ENCODE measurements at regions not wholly inside any gene's neighbourhood (a gene's known extent, or its start where the extent isn't known, plus 50 kb on each side); places are given as distances from the start of the nearest gene placed in this dataset.

DNA sequence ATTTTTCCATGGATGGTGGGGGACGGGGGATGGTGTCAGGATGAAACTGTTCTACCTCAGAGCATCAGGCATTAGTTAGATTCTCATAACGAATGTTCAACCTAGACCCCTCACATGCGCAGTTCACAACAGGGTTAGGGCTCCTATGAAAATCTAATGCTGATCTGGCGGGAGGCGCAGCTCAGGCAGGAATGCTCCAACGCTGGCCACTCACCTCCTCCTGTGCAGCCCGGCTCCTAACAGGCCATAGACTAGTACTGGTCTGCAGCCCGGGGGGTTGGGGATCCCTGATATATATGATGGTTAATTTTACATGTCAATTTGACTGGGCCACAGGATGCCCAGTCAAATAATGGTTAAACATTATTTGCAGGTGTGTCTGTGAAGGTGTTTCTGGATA is 199.0 kb upstream of the NR4A3 start:
- no peak overlapping the region for H2BK20ac ChIP-seq (ENCODE audit: low read depth, low read length, poor library complexity, severe bottlenecking)
- no peak overlapping the region for H3K56ac ChIP-seq (ENCODE audit: insufficient read length, low read depth, low read length)
- no peak overlapping the region for H3K27ac ChIP-seq (ENCODE audit: insufficient read length, low read depth, low read length)
- H3K4me1 ChIP-seq (ENCODE audit: insufficient read depth, low read length): no peaks in the 10 kb centered on the region
- H3K79me1 ChIP-seq (ENCODE audit: insufficient read depth, low read depth, low read length, poor library complexity, severe bottlenecking): no peaks in the 10 kb centered on the region
- H4K20me1 ChIP-seq (ENCODE audit: control insufficient read depth, insufficient read depth, insufficient read length): no peaks in the 10 kb centered on the region
- no peaks in the 10 kb centered on the region for H3K9me3 ChIP-seq (ENCODE audit: control insufficient read depth, low read depth, low read length)
- H3K79me2 ChIP-seq (ENCODE audit: insufficient read depth, low read length): no peaks in the 10 kb centered on the region
- H3K27me3 ChIP-seq (ENCODE audit: insufficient read depth, low read length): no peaks in the 10 kb centered on the region
- H3K9ac ChIP-seq (ENCODE audit: extremely low read depth, insufficient read length, low read length): no peak overlapping the region
- Mint-ChIP-seq H3K27me3 (ENCODE audit: low read depth) (no peaks in the 10 kb centered on the region), H3K36me3 (ENCODE audit: insufficient read depth in 1 of 3, low read depth in 3 of 3) (no peaks in the 10 kb centered on the region; a peak in 1 of 7 replicates), H3K9me3 (no peaks in the 10 kb centered on the region), H3K4me1 (no peaks in the 10 kb centered on the region), H3K27ac (no peak overlapping the region; a peak in 1 of 7 replicates), H3K4me3 (no peak overlapping the region)
- H2BK15ac ChIP-seq (ENCODE audit: low read depth, low read length): no peak overlapping the region
- H2AFZ ChIP-seq (ENCODE audit: low read length): no peak overlapping the region
- H3K14ac ChIP-seq (ENCODE audit: insufficient read depth, low read length): no peak overlapping the region
- H3K23me2 ChIP-seq (ENCODE audit: insufficient read length, low read depth, low read length, poor library complexity, severe bottlenecking): no peaks in the 10 kb centered on the region
- no peak overlapping the region for H2AK5ac ChIP-seq (ENCODE audit: insufficient read length, low read length)
- H3K23ac ChIP-seq (ENCODE audit: insufficient read length, low read depth, low read length): no peak overlapping the region
- H3K4ac ChIP-seq (ENCODE audit: low read depth, low read length): no peak overlapping the region
- no CpG with 5 or more reads among the region's 8 CpGs for WGBS (ENCODE audit: extremely low coverage, insufficient read length, low lambda C conversion rate)
- no peak overlapping the region for H3K4me2 ChIP-seq (ENCODE audit: insufficient read depth, insufficient read length, low read length)
- no peak overlapping the region for H3K18ac ChIP-seq (ENCODE audit: insufficient read length, low read depth, low read length)
- H2BK5ac ChIP-seq (ENCODE audit: insufficient read length, low read length): no peak overlapping the region
- TF ChIP-seq CTCF (conservative IDR thresholded peaks at IDR 0.05): no peak
- DNase-seq: no peak
- H4K91ac ChIP-seq (ENCODE audit: insufficient read length, low read depth, low read length): no peak overlapping the region
- H2BK12ac ChIP-seq (ENCODE audit: insufficient read length, low read depth, low read length): no peak overlapping the region
- no peak overlapping the region for H2BK120ac ChIP-seq (ENCODE audit: low read depth, low read length, poor library complexity, severe bottlenecking)
- no peak overlapping the region for H4K8ac ChIP-seq (replicated peaks; ENCODE audit: insufficient read length, low read depth, low read length)
- H4K5ac ChIP-seq (ENCODE audit: insufficient read length, low read depth, low read length): no peak overlapping the region
- no peak overlapping the region for H3T11ph ChIP-seq (ENCODE audit: low read length)
